GM21529 (cell line): ENCODE measurements at regions not wholly inside any gene's neighbourhood (a gene's known extent, or its start where the extent isn't known, plus 50 kb on each side); places are given as distances from the start of the nearest gene placed in this dataset.
"Not testable (repeated sequence)": the region's sequence is repeated elsewhere in the genome, so short reads cannot be mapped to it uniquely, and the experiment has no call there.

Experiments
- ATAC-seq: cut with Tn5 transposase; IDR thresholded peaks from one replicate; pipeline ENCODE4 v1.9.1; 2021; ENCODE audit not compliant: unreplicated experiment

DNA sequence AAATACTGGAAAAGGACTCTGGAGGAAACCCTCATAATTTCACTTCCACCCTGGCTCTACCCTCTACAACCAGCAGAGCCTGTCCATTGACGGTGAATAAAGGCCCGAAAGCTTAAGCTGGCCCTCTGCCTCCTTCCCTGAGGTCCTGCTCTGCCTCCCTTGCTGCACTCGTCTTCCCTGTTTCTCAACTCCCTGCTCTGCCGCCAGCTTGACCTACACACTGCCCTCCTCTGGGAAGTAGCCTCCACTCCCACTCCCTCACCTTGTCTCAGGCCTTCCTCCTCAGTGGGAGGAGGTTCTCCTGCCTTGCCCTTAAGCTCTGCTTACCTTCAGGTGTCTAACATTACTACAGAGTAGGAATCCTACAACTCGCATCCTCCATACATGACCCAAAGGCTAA, 608.6 kb upstream of the NR3C2 start:
- no peak for ATAC-seq

DNA sequence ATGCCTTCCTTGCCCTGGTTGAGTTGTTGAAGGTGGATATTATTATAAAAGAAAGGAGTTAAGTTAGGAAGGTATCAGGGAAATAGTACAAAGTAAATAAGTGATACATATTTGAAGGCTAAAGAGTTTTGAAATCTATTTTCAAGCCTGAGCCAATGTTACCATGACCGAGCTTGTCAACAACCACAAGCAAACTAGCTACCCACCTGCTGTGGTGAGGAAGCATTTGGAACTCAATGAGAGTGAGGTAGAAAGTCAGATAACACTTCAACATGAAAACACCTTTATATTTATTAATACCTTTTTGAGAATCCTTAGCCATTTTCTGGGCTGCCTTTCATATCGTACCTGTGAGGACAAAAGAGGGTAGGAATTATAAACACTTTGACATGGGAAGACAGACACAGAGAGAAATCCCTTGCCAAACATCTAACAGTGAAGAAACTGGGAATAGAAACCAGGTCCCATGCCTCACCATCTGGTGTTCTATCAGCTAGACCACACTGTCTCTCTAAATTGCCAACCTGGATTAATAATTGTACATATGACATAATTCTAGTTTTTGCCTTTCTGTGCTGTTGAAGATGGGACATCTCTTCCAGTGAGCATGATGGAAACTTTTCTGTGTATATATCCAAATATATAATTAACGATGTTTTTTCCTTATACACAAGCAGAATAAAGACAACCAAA, 606.4 kb upstream of the NR3C2 start:
- ATAC-seq, result no peak

GRCh38 chr4:149047368-149047767, 605.2 kb upstream of the NR3C2 start:
- ATAC-seq, result no peak

DNA sequence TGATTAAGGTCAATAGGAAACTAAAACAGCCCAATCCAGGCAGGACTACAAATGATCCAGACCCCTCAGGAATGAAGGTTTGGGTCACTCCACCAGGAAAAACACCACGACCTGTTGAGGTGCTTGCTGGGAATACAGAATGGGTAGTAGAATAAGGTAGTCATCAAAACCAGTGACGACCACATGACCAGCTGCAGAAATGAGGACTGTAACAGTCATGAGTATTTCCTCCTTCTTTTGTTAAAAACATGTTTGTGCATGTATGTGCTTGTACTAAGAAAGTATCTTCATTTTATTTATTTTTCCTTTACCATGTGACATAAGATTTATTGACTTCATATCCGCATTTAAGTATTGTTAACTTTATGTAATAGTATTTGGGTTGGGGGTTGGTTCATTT, 603.5 kb upstream of the NR3C2 start:
- ATAC-seq, result no peak

GRCh38 chr4:149039786-149040185, 597.6 kb upstream of the NR3C2 start:
- ATAC-seq, result not testable (repeated sequence)

- ATAC-seq, result peak; percentile 69
These were observed 589.2 kb upstream of the NR3C2 start for GRCh38 chr4:149031399-149031798.

DNA sequence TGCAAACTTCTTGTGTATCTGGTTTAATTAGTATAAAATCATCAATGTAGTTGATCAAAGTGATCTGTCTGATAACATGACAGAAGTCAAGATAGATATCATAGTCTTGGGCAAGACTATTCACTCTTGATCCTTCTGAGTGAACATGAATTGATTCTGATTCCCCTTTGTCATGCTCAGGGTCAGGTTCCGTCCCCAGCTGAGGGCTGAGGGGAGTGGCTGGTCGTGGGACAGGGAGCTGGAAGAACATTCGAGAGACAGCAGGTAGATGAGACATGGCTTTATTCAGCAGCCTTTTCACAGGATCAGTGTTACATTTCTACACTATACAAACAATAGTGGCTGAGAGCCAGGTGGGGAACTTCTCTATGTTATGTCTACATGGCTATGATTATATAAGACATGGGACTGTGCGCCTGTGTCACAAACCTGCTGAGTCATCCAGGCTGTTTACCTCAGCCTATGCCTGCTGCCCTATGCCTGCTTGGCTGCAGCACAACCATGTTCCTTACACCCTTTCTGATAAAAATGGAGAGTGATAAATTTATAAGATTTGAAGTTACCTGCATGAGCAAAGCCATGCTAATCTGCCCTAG, 586.9 kb upstream of the NR3C2 start:
- ATAC-seq, result no peak

- ATAC-seq, result no peak
These were observed 584.5 kb upstream of the NR3C2 start for GRCh38 chr4:149026696-149027095.

- no peak for ATAC-seq
These were observed 575.0 kb upstream of the NR3C2 start for GRCh38 chr4:149017002-149017734.

GRCh38 chr4:149009223-149009622, 567.0 kb upstream of the NR3C2 start:
- ATAC-seq, result no peak

- no peak for ATAC-seq
These were observed 566.3 kb upstream of the NR3C2 start for GRCh38 chr4:149008415-149009025.

DNA sequence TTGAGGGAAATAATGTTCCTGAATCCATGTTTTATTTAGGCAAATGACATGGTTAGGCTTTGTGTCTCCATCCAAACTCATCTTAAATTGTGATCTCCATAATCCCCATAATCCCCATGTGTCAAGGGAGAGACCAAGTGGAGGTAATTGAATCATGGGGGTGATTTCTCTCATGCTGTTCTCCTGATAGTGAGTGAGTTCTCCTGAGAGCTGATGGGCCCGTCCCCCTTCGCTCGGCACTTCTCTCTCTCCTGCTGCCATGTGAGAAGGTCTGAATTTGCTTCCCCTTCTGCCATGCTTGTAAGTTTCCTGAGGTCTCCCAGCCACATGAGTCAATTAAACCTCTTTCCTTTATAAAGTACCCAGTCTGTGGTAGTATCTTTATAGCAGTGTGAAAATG, 563.0 kb upstream of the NR3C2 start:
- no peak for ATAC-seq

GRCh38 chr4:148999924-149000323, 557.7 kb upstream of the NR3C2 start:
- ATAC-seq, result no peak

GRCh38 chr4:148998719-148999118, 556.5 kb upstream of the NR3C2 start:
- peak; percentile 47 for ATAC-seq

- ATAC-seq, result no peak
These were observed 544.7 kb upstream of the NR3C2 start for GRCh38 chr4:148986951-148987350.

- no peak for ATAC-seq
These were observed 542.7 kb upstream of the NR3C2 start for GRCh38 chr4:148984951-148985350.

DNA sequence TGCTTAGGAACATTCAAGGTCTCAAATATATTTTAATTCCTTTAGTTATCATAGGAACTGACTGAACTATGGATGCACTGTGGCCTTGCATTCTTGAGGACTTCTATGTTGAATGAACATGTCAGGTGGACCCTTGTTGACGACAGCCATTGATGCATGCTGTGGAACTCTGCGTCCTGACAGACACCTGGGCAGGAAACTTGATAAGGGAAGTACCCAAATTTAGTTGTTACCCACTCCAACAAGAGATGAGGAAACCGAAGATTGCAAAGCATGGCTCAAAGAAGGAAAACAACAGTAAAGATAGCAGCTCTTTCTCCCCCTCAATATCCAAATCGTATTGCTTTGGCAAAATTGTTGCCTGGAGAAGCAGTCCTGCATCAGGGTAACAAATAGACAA, 540.0 kb upstream of the NR3C2 start:
- no peak for ATAC-seq

DNA sequence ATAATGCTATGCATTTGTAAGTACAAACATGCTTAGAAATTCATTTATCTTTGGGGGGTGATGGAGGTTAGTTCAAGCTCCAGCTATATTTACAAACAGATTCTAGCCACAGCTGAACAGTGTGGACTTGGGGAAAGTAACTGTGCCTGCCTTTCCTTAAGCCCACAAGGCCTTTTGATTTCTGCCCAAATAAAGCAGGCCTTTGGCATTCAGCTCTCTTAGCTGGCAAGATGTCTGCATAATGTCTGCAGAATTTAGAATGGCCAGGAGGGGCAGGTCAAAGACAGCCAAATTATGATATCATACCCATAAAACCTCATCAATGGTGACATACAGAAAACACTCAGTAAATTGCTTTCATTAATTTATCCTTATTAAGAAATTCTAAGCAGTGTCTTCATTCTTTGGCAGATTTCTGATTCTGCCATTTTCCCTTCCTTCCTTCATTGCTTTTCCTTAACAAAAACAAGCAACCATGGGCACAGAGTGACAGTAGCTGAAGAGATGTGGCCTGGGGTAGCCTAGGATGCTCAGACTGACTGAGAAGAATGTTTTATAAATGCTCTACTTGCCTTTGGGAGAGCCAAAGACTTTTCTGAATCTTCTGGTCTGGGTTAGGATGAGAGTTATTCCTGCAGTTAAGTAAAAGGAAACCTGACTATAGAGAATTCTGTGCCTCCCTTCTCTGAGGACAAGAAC, 538.7 kb upstream of the NR3C2 start:
- ATAC-seq, result no peak

DNA sequence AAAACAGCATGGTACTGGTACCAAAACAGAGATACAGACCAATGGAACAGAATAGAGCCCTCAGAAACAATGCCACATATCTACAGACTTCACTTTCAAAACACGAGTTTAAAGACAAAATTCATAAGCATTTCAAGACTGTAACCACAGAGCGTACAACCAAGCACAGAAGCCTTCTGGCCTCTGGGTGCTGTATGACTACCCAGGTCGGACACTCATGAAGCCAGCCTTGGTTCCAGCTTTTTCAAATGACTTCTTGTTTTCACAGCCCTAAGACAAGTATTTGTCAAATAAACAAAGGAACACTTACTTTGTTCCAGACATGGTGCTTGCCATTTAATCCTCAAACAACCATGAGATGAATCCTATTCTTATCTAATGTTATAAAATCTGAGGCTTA, 536.1 kb upstream of the NR3C2 start:
- no peak for ATAC-seq

DNA sequence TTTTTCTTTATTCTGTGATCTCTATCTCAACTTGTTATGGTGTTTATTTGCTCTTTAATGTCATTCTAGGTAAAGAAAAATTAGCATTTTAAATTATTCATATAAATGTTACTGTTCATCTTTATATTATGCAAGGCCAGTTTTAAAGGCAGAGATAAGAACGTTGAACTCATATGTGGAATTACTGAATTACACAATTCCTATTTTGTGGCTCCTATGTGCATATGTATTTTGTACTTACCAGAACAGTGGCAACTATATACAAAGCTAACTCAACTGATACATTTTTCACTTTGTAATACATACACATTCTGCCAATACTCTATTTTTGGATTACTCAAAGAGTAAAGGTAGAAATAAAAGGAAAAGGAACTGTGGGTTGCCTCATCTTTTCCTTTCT, 533.2 kb upstream of the NR3C2 start:
- no peak for ATAC-seq

GRCh38 chr4:148965080-148965479, 522.9 kb upstream of the NR3C2 start:
- no peak for ATAC-seq
